K562 (cell line): ENCODE measurements at regions not wholly inside any gene's neighbourhood (a gene's known extent, or its start where the extent isn't known, plus 50 kb on each side); places are given as distances from the start of the nearest gene placed in this dataset.

Experiments
- ATAC-seq: fragments of 200-7000 bp; cut with Tn5 transposase; 3 replicates; pipeline ENCODE4 v1.9.1; 2020; ENCODE audit warnings: moderate library complexity
- BruUV-seq: library from RNA; stranded (reverse); fragments of 400-500 nt; replicated peaks from 2 replicates; lab custom pipeline; 2021; lab: Mats Ljungman, UMichigan
- CTCF ChIA-PET: fragments of 300-600 bp; formaldehyde crosslinking; extraction: SDS; loops from one replicate; lab custom pipeline; 2021; ENCODE audit warnings: low intra/inter-chr PET ratio; lab: Yijun Ruan, JAX
- POLR2A ChIA-PET: fragments of 300-600, 350-650 bp; sonication (Branson Sonifier 250); formaldehyde crosslinking; extraction: SDS; loops from one replicate; lab custom pipeline; 2021; ENCODE audit warnings: antibody characterized with exemption, inconsistent platforms; lab: Yijun Ruan, JAX
- DNase-seq, 4 experiments: peaks; one replicate each; pipeline versions ENCODE4 v3.0.0 to v3.0.0-alpha.2; 2011 to 2018; ENCODE audit warnings: low spot score in 3 of 4, mixed read lengths in 3 of 4; ENCODE audit errors: extremely low read depth in 1 of 4
- FAIRE-seq: peaks from 2 replicates; lab custom pipeline; 2011; peaks lifted over from hg19 to GRCh38; lab: Jason Lieb, UNC
- H2AFZ ChIP-seq: 2 replicates; pipeline ENCODE4 v1.6.0; 2011; ENCODE audit warnings: low read depth, low read length, control low read depth, inconsistent platforms
- H3K27ac ChIP-seq: fragments of 200-600 bp; 3 replicates; pipeline ENCODE4 v1.8.0; 2011; ENCODE audit warnings: low read depth, mild to moderate bottlenecking, control low read depth, inconsistent platforms, low read length, moderate library complexity, mixed read lengths; ENCODE audit errors: extremely low read depth
- H3K27me3 ChIP-seq, 2 experiments: fragments of 300-600 bp in 1 of 2; 2 replicates in 1 of 2; 3 replicates in 1 of 2; pipeline versions ENCODE4 v1.6.0 to v1.8.0; 2011; ENCODE audit warnings: inconsistent platforms in 2 of 2, low read length in 2 of 2, mild to moderate bottlenecking in 1 of 2, mixed read lengths in 1 of 2, moderate library complexity in 1 of 2; ENCODE audit not compliant: control insufficient read depth in 2 of 2, insufficient read depth in 2 of 2
- H3K36me3 ChIP-seq: fragments of 300-600 bp; 3 replicates; pipeline ENCODE4 v1.8.0; 2011; ENCODE audit warnings: mild to moderate bottlenecking, low read length, inconsistent platforms; ENCODE audit not compliant: control insufficient read depth, insufficient read depth
- H3K4me1 ChIP-seq, 2 experiments: fragments of 200-600 bp in 1 of 2; replicated peaks in 1 of 2; 2 replicates in 1 of 2; 3 replicates in 1 of 2; pipeline versions ENCODE4 v1.5.1 to v1.8.0; 2011; ENCODE audit warnings: inconsistent platforms in 2 of 2, low read length in 2 of 2, mild to moderate bottlenecking in 1 of 2, mixed read lengths in 1 of 2, moderate library complexity in 1 of 2; ENCODE audit not compliant: control insufficient read depth in 2 of 2, insufficient read depth in 2 of 2
- H3K4me2 ChIP-seq: 2 replicates; pipeline ENCODE4 v1.6.1; 2011; ENCODE audit warnings: low read length, control low read depth, inconsistent platforms, mixed read lengths; ENCODE audit not compliant: insufficient read depth
- H3K4me3 ChIP-seq: fragments of 200-600 bp; sonication (generic), shearing (Covaris generic); 2 replicates; pipeline ENCODE4 v1.5.1; 2016; ENCODE audit warnings: control low read depth, inconsistent platforms
- H3K79me2 ChIP-seq: fragments of 200-600 bp; 3 replicates; pipeline ENCODE4 v1.8.0; 2011; ENCODE audit warnings: low read length, inconsistent platforms; ENCODE audit not compliant: control insufficient read depth, insufficient read depth
- H3K9ac ChIP-seq, 2 experiments: 2 replicates each; pipeline versions ENCODE4 v1.6.0 to v1.6.1; 2011; ENCODE audit warnings: low read depth in 2 of 2, low read length in 2 of 2, control low read depth in 1 of 2, inconsistent platforms in 1 of 2, mild to moderate bottlenecking in 1 of 2, mixed read lengths in 1 of 2; ENCODE audit not compliant: insufficient read depth in 1 of 2
- H3K9me1 ChIP-seq: one replicate; pipeline ENCODE4 v1.6.0; 2011; ENCODE audit warnings: inconsistent platforms, mild to moderate bottlenecking, low read length, moderate library complexity; ENCODE audit not compliant: control insufficient read depth, insufficient read depth
- H3K9me3 ChIP-seq: replicated peaks from 2 replicates; pipeline ENCODE4 v1.5.1; 2011; ENCODE audit warnings: low read depth, low read length, inconsistent platforms; ENCODE audit not compliant: control insufficient read depth, insufficient read depth
- H4K20me1 ChIP-seq: replicated peaks from 2 replicates; pipeline ENCODE4 v1.6.1; 2011; ENCODE audit warnings: low read length, inconsistent platforms, mixed read lengths; ENCODE audit not compliant: control insufficient read depth, insufficient read depth
- ADNP ChIP-seq: fragments of 200-800 bp; sonication (Bioruptor generic); IDR thresholded peaks from 2 replicates; pipeline ENCODE4 v1.6.1; 2016; ENCODE audit warnings: missing genetic modification characterization, missing compliant biosample characterization
- CREM ChIP-seq: IDR thresholded peaks from 2 replicates; pipeline ENCODE4 v1.6.1; 2014; ENCODE audit warnings: antibody characterized with exemption, low read depth
- ETS2 ChIP-seq: IDR thresholded peaks from 2 replicates; pipeline ENCODE4 v1.6.1; 2016; ENCODE audit warnings: borderline replicate concordance, missing genetic modification characterization, mild to moderate bottlenecking, moderate library complexity, missing compliant biosample characterization; ENCODE audit not compliant: poor library complexity, severe bottlenecking
- FOXA3 ChIP-seq, 2 experiments: fragments of 450-650 bp in 1 of 2; sonication (generic) in 1 of 2; formaldehyde crosslinking; IDR thresholded peaks in 1 of 2; conservative IDR thresholded peaks in 1 of 2; 2 replicates each; pipeline versions ENCODE4 v1.4.0 to v1.8.0; 2020 to 2022; ENCODE audit warnings: mild to moderate bottlenecking in 2 of 2, missing genetic modification reagents in 1 of 2
- MTA2 ChIP-seq: fragments of 450-650 bp; IDR thresholded peaks from 2 replicates; pipeline ENCODE4 v1.6.1; 2016; ENCODE audit warnings: low read depth
- SMAD3 ChIP-seq: fragments of 450-650 bp; formaldehyde crosslinking; conservative IDR thresholded peaks from 2 replicates; pipeline ENCODE4 v1.4.0; 2020; ENCODE audit warnings: mild to moderate bottlenecking
- SUPT5H ChIP-seq: fragments of 450-650 bp; IDR thresholded peaks from 2 replicates; pipeline ENCODE4 v1.6.1; 2016
- TSC22D4 ChIP-seq: fragments of 450-650 bp; IDR thresholded peaks from 2 replicates; pipeline ENCODE4 v1.6.1; 2016; ENCODE audit warnings: missing genetic modification characterization, missing biosample characterization, control low read depth
- ZNF174 ChIP-seq: fragments of 250-450 bp; sonication (Bioruptor Pico); IDR thresholded peaks from 2 replicates; pipeline ENCODE4 v1.4.0; 2020; ENCODE audit warnings: mild to moderate bottlenecking
- WGBS: fragments of 100-300 bp; shearing (Covaris generic); methylation state at CpG from one replicate; pipeline ENCODE4 v1.1.6; 2016; ENCODE audit warnings: low coverage, mixed read lengths; ENCODE audit not compliant: insufficient coverage; ENCODE audit errors: missing lambda C conversion rate; 5-methylcytosine and 5-hydroxymethylcytosine counted together
- in situ Hi-C: fragments of 300-500 bp; cut with MboI; formaldehyde crosslinking; loops from 4 replicates; pipeline ENCODE4 v1.15.0; 2018; ENCODE audit warnings: inconsistent platforms, mixed read lengths
- intact Hi-C: fragments of 100-400 bp; cut with micrococcal nuclease; formaldehyde crosslinking; loops from 2 replicates; pipeline ENCODE4 v1.14.2; 2022

GRCh38 chr3:28698706-28699105 is 350.1 kb upstream of the AZI2 start:
- Histone ChIP-seq H4K20me1 (no peaks in the 10 kb centered on the region), H2AFZ (no peak overlapping the region), H3K9ac (no peak overlapping the region), H3K4me3 (no peak overlapping the region), H3K4me1 (no peaks in the 10 kb centered on the region), H3K9me3 (peaks cover 10% of the 10 kb centered on the region; the same call in 1 of the 2 replicates), H3K27me3 (no peaks in the 10 kb centered on the region), H3K4me2 (no peak overlapping the region), H3K79me2 (no peaks in the 10 kb centered on the region), H3K27ac (no peak overlapping the region)
- DNase-seq = no peak
- BruUV-seq = no TSS peak
- FAIRE-seq = no peak
- no peak for ATAC-seq
- 0% methylated on average over 2 of the region's 2 CpGs for WGBS
- ChIA-PET POLR2A (no interaction called here), CTCF (no interaction called here)
- TF ChIP-seq ADNP (tag) = no peak
- TF ChIP-seq ZNF174 (CRISPR knock-in tag) = no peak
- no peak for TF ChIP-seq FOXA3 (CRISPR knock-in tag; conservative IDR thresholded peaks at IDR 0.05 in 1 of 2, IDR thresholded peaks at IDR 0.05 in 1 of 2)
- TF ChIP-seq SUPT5H = no peak
- TF ChIP-seq ETS2 = no peak
- TF ChIP-seq, all 486 proteins: peak for 0
- in situ Hi-C loops = no loop called here
- H3K36me3 ChIP-seq = no peaks in the 10 kb centered on the region
- intact Hi-C loops = no loop called here
- H3K9me1 ChIP-seq = no peaks in the 10 kb centered on the region

GRCh38 chr3:28699283-28699682 is 350.7 kb upstream of the AZI2 start:
- Histone ChIP-seq H3K27me3 (no peaks in the 10 kb centered on the region), H2AFZ (no peak overlapping the region), H3K9ac (no peak overlapping the region), H3K79me2 (no peaks in the 10 kb centered on the region), H3K36me3 (no peaks in the 10 kb centered on the region), H3K27ac (no peak overlapping the region), H3K9me1 (no peaks in the 10 kb centered on the region), H3K4me3 (no peak overlapping the region), H3K4me1 (no peaks in the 10 kb centered on the region), H3K4me2 (no peak overlapping the region), H4K20me1 (no peaks in the 10 kb centered on the region), H3K9me3 (peaks cover 10% of the 10 kb centered on the region; the same call in 1 of the 2 replicates)
- BruUV-seq = no TSS peak
- in situ Hi-C loops = no loop called here
- no peak for DNase-seq
- WGBS = 0% methylated on average over 2 of the region's 2 CpGs
- TF ChIP-seq CREM = no peak
- TF ChIP-seq MTA2 = no peak
- no peak for TF ChIP-seq TSC22D4 (tag)
- no peak for TF ChIP-seq SMAD3
- ATAC-seq = no peak
- no peak for FAIRE-seq
- POLR2A ChIA-PET = no interaction called here
- intact Hi-C loops = no loop called here
- CTCF ChIA-PET = no interaction called here
